Cardiac muscle cell (in vitro differentiated cells and primary cell): ENCODE measurements at regions not wholly inside any gene's neighbourhood (a gene's known extent, or its start where the extent isn't known, plus 50 kb on each side); places are given as distances from the start of the nearest gene placed in this dataset.

Experiments used
- DNase-seq, 2 donors: peaks; one replicate each; pipeline versions ENCODE4 v3.0.0 to v3.0.0-alpha.2; 2010 to 2017; ENCODE audit warnings: low read depth in 1 of 2, low spot score in 1 of 2
- H3K27ac ChIP-seq: fragments of 200-600 bp; sonication (generic); 2 replicates; pipeline ENCODE4 v1.5.1; 2016
- H3K27me3 ChIP-seq: fragments of 200-600 bp; sonication (generic); 2 replicates; pipeline ENCODE4 v1.6.0; 2016; ENCODE audit warnings: control low read depth
- H3K36me3 ChIP-seq: fragments of 200-600 bp; sonication (generic); 2 replicates; pipeline ENCODE4 v1.5.1; 2016; ENCODE audit warnings: control low read depth
- H3K4me1 ChIP-seq: fragments of 200-600 bp; sonication (generic); 2 replicates; pipeline ENCODE4 v1.8.1; 2017; ENCODE audit warnings: low read depth, mild to moderate bottlenecking, mixed run types
- H3K4me3 ChIP-seq: fragments of 200-600 bp; sonication (generic); 2 replicates; pipeline ENCODE4 v1.5.1; 2016; ENCODE audit warnings: mild to moderate bottlenecking
- H3K9me3 ChIP-seq: fragments of 200-600 bp; sonication (generic); 2 replicates; pipeline ENCODE4 v1.5.1; 2017; ENCODE audit warnings: low read depth, mild to moderate bottlenecking, control low read depth
- TF ChIP-seq, protein P1 (sequence below): IDR thresholded peaks from 2 replicates; pipeline ENCODE4 v1.5.1; 2012; ENCODE audit warnings: low read depth, mild to moderate bottlenecking, low read length

DNA sequence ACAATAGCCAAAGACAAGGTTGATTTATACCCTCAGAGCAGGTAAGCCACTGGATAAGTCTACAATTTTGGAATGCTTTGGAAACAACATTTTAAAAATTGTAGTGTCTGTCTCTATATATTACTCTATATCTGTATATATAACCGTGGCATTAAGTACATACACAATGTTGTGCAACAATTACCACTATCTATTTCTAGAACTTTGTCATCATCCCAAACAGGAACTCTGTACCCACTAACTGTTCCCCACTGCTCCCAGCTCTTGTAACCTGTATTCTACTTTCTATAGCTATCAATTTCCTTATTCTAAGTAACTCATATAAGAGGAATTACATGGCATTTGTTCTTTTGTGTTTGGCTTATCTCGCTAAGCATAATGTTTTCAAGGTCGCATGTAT lies 78.2 kb upstream of the ASCC3 start:
- TF ChIP-seq, protein P1, sequence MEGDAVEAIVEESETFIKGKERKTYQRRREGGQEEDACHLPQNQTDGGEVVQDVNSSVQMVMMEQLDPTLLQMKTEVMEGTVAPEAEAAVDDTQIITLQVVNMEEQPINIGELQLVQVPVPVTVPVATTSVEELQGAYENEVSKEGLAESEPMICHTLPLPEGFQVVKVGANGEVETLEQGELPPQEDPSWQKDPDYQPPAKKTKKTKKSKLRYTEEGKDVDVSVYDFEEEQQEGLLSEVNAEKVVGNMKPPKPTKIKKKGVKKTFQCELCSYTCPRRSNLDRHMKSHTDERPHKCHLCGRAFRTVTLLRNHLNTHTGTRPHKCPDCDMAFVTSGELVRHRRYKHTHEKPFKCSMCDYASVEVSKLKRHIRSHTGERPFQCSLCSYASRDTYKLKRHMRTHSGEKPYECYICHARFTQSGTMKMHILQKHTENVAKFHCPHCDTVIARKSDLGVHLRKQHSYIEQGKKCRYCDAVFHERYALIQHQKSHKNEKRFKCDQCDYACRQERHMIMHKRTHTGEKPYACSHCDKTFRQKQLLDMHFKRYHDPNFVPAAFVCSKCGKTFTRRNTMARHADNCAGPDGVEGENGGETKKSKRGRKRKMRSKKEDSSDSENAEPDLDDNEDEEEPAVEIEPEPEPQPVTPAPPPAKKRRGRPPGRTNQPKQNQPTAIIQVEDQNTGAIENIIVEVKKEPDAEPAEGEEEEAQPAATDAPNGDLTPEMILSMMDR, result no peak
- Histone ChIP-seq H3K9me3 (no peaks in the 10 kb centered on the region), H3K4me1 (no peaks in the 10 kb centered on the region), H3K36me3 (no peaks in the 10 kb centered on the region), H3K4me3 (no peak overlapping the region), H3K27ac (no peak overlapping the region), H3K27me3 (no peaks in the 10 kb centered on the region)
- DNase-seq, result no peak

DNA sequence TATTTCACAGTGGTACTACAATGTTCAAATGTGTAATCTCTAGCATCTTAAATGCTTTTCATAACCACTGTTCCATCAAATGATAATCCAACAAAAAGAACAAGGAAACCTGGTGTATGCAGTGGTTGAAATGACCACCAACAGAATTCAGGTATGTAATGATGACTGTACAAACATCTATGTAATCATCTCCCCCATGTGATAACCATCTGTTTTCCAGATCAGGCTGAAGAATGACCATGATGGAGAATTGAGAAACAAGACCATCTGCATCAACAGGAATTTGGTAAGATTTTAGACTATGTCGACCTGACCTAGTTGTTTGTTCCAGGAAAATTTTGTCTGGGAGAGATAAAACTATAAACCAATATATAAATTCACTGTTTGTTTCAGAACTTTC lies 81.3 kb upstream of the ASCC3 start:
- TF ChIP-seq, protein P1, result no peak
- no peak overlapping the region for H3K27ac ChIP-seq
- no peak for DNase-seq

DNA sequence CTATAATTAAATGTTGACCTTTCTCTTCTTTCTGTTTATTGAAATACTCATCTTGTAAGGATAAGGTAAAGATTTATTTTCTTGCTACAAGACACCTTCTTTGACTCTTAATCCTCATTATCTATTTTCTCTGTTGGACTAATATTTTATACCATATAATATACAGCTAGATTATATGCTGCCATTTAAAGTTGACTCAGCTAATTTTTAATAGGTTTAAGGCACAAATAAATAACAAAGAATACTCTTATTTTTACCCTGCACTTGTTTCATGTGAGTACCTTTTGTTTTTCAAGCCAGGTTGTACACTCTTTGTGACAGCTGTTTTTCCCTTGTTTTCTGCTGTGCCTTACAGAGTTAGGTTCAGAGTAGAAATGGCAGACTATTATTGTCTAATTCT lies 83.9 kb upstream of the ASCC3 start:
- Histone ChIP-seq H3K9me3 (no peaks in the 10 kb centered on the region), H3K27ac (no peak overlapping the region), H3K4me3 (no peak overlapping the region), H3K36me3 (no peaks in the 10 kb centered on the region), H3K4me1 (no peaks in the 10 kb centered on the region), H3K27me3 (no peaks in the 10 kb centered on the region)
- TF ChIP-seq, protein P1, result no peak
- DNase-seq, result no peak

More for the DNA sequence above, 81.3 kb upstream of the ASCC3 start:
- H3K4me1 ChIP-seq, result no peaks in the 10 kb centered on the region
- H3K9me3 ChIP-seq, result no peaks in the 10 kb centered on the region
- no peaks in the 10 kb centered on the region for H3K27me3 ChIP-seq
- no peak overlapping the region for H3K4me3 ChIP-seq
- H3K36me3 ChIP-seq, result no peaks in the 10 kb centered on the region

DNA sequence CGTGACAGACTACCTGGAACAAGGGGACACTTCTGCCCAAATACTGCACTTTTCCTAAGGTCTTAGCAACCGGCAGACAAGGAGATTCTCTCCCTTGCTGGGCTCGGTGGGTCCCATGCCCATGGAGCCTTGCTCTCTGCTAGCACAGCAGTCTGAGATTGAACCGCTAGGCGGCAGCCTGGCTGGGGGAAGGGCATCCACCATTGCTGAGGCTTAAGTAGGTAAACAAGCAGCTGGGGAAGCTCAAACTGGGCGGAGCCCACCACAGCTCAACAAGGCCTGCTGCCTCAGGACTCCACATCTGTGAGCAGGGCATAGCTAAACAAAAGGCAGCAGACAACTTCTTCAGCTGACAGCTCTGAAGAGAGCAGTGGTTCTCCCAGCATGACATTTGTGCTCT lies 87.8 kb upstream of the ASCC3 start:
- DNase-seq, result no peak
- no peaks in the 10 kb centered on the region for H3K9me3 ChIP-seq
- H3K36me3 ChIP-seq, result no peaks in the 10 kb centered on the region
- TF ChIP-seq, protein P1, result no peak
- H3K4me1 ChIP-seq, result no peaks in the 10 kb centered on the region
- H3K4me3 ChIP-seq, result no peak overlapping the region
- H3K27ac ChIP-seq, result no peak overlapping the region
- H3K27me3 ChIP-seq, result no peaks in the 10 kb centered on the region

DNA sequence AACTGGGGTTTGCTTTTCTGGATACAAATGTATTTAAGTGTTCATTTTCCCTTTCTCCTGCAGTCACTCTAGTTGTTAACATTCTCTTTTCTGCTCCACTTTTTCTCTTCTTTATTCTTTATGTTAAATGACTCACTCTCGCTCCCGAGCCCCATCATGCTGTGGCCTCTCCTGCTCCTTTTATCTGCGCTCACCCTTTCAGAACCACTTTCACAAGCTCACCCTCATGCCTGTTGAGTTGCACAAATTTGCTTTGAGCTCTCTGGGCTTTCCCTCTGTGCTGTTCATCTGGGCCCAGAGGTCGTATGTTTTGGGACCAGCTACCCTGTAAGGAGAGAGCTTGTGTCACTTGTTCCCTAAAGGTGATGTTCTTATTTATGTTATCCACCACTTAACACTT lies 98.1 kb upstream of the ASCC3 start:
- DNase-seq, result no peak
- Histone ChIP-seq H3K9me3 (no peaks in the 10 kb centered on the region), H3K4me3 (no peak overlapping the region), H3K27ac (no peak overlapping the region), H3K36me3 (no peaks in the 10 kb centered on the region), H3K4me1 (no peaks in the 10 kb centered on the region), H3K27me3 (no peaks in the 10 kb centered on the region)
- TF ChIP-seq, protein P1, result no peak

DNA sequence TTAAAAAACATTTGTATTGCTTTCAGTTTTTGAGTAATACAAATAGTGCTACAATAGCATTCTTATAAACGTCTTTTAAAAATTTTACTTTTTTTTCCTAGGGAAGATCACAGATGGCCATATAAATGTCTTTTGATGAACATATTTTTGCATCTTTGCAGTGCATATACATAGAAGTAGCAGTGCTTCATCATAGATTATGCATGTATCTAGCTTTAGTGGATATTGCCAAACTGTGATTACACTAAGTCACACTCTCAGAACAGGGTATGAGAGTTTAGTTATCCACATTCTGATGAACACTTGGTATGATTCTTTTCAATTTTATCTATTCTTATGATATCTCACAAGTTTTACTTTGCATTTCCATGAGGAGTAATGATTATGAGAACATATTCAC lies 99.8 kb upstream of the ASCC3 start:
- no peak overlapping the region for H3K27ac ChIP-seq
- TF ChIP-seq, protein P1, result no peak
- no peak overlapping the region for H3K4me3 ChIP-seq
- DNase-seq, result no peak
- H3K4me1 ChIP-seq, result no peaks in the 10 kb centered on the region
- H3K9me3 ChIP-seq, result no peaks in the 10 kb centered on the region
- no peaks in the 10 kb centered on the region for H3K36me3 ChIP-seq
- H3K27me3 ChIP-seq, result no peaks in the 10 kb centered on the region
